ENCODE measurements at regions not wholly inside any gene's neighbourhood (a gene's known extent, or its start where the extent isn't known, plus 50 kb on each side); places are given as distances from the start of the nearest gene placed in this dataset.

DNA sequence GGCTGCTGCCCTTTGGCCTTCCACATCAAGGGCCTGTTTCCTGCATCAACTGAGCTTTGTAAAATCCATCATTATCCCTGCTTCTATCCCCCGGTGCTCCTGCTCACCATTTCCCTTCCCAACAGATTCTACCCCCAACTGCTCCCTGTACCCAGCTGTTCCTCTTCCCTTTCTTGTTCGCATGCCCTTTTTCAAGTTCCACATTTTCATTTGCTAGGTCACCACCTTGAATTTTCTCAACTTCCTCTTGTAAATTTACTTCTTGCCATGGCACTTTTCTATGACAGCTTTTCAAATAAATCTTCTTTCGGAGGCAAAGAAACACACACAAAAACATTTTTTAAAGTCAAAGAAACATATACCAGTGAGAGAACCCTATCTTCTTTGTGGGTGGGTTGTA lies 330.5 kb upstream of the ADGRL2 start:
- no peak for DNase-seq

DNA sequence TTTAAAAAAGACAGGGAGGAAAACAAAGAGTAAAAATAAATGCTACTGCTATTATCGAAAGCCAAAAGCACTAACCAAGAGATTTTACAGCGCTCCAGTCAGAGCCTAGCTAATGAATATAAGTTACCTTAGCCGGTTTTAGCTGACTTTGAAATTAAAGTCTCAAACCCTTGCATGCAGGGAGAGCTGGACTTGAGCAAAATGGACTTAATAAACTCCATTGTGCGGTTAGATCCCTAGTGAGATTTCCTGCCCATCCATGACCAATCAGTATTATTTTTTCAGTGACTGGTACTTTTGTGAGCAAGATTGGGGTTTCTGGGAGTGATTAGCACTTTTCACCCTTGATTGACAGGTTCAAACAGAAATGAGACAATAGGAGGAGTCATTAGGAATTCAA lies 333.4 kb upstream of the ADGRL2 start:
- DNase-seq: no peak

DNA sequence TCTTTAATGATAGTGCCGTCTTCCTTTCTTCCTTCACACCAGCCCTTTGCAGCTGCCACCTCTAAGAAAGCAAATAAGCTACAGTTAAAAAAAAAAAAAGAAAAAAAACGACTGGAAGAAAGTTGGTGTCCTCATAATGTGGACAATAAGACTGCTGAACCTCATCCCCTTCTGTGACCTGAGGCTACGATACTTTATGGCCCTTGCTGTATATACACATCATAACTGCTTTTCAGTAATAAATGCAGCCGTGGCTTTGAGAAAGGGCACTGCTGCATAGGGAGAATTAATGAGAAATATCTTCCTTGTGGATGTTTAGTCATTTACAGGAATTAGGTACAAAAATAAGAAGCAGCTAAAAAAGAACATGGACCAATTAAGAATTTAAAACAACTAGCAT lies 333.8 kb upstream of the ADGRL2 start:
- DNase-seq: no peak

DNA sequence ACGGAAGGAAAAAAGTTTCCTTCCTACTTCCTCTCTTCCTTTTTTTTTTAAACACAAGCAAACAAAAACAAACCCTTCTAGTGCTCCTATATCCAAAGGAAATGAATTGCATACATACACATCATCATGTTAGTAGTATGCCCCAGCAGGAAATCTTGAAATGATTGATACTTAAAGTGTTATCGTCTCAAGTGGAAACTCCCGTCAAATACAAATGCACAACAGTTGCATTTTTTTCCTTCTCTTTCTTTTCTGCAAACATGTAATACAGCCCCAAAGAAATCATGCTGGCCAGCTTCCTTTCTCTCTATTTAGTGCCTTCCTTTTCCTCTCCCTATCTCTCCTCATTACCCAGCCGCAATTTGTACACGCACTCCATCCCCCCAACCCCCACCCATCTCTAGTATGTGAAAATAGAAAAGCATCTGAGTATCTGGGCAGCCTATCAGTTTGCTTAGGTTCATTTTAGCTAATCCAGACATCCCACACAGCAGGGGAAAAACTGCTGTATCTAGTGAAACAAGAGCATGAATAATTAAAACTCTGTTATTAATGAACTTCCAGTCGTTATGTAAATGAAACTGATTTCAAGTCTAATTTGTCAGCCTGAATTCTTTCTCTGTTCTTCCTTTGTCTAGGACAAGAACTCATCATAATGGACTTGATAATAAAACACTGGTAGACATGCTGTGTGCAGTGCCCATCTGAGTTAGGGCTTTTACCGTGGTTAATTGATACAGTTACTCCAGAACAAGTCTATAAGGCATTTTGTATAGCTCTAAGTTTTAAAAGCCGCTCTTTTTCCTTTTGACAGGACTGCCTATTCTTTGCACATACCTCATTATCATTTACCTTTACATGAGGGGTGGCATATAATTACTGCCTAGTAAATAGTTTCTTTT lies 336.5 kb upstream of the ADGRL2 start:
- DNase-seq: no peak

DNA sequence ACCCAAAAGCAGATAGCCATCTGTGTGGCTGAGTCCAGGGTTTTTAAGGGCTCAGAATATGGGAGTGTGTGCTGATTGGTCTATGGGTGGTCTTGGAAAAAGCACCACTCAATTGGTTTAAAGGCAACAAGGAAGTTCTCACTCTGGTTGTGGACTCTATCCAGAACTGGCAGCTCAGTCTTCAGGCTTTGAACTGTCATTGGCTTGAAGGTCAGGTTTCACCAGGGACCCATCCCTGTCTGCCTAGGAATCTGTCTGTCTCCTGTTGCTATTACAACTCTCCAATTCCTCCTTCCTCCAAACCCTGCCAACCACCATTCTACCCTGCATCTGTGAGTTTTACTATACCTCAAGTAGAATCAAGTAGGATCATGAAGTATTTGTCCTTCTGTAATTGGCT lies 341.7 kb upstream of the ADGRL2 start:
- DNase-seq: no peak

DNA sequence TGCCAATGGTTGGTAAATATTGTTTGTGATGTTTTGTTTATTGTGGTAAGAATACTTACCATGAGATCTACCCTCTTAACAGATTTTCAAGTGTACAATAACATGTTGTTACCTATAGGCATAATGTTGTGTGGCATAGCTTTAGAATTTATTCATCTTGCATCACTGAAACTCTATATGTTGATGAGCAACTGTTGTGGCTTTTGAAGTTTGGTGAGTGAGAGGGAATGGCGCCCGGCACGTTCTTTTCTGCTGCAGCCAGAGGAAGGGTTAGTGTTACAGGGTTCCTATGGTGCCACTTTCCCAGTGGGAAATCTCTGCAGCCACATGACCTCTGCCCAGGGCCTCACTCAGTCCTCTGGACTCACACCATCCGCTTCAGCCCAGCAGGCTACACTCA lies 342.5 kb upstream of the ADGRL2 start:
- no peak for DNase-seq

DNA sequence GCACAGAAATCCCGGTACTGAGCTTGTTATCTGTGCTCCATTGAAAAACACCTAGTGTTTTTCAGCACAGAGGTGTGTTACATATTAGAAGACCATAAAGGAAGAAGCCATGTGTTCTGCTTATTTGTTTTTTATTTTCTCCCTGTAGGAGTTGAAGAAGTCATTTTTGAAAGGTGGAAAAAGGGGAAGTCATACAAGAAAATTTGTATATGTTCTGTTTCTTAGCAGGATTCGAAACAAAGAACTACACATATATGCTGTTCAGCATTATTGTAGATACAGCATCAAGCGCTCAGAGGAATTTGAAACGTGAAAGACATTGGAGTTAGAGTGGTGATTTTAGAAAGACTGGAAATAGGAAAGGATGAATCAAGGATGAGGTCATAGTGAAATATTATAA lies 345.3 kb upstream of the ADGRL2 start:
- no peak for DNase-seq

DNA sequence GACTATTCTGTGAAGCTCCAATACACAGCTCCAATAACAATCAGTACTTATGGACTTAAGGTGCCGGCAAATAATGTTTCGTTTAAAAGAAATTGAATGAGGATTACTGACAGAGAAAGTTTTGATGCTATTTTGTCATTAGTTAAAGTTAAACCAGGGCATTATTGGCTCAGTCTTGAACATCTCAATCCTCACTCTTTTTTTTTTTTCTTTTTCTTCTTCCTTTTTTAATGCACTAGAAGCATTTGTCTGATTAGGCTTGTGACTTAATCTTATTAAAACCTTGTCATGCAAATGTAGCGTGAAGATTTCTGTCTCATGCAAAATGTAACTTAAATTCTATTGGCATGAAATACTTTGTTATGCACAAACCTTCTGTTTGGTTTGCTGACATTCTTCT lies 346.8 kb upstream of the ADGRL2 start:
- DNase-seq: no peak

DNA sequence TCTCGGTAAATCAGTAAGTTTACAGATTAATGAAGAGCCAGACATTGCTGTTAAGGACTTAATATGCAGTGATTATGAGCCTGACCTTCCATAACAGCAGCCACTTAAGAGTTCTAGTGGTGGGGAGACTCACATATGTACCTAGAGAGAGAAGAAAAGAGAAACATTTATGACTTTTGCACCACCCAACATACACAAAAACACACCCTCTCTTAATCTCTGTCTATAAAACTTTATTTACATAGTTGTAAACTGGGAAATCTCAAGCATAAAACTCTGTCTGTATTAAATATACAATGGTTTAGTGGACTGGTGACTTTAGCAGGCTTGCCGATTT lies 347.4 kb upstream of the ADGRL2 start:
- no peak for DNase-seq

DNA sequence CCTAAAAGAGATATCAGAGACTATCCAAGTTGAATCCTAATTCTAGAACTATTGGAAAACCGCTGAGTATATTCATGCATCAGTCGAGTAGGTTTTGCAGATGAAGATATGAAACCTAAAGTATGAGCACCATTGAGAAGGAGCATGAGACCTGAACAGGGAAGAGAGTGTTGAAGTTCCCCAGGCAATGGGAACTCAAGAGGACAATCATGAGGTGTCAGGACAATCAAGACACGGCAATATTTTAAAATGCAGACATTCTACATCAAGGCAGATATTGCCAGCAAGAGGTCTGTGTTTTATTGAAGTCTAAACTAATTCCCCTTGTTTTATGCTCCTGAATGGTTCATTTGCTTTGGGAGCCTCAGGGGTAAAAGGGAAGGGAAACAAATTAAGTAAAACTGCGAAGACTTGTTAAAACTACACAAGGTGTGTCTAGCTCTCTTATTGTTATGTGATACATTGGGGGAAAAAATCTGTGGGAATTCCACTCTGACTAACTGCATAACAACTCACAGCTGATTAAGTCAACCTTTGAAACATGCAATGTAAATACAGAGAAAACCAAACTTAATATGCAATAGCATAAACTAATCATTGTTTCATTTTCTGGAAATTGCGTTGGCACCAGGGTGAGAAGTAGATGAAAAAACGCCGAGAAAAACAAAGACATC lies 347.9 kb upstream of the ADGRL2 start:
- DNase-seq: no peak

DNA sequence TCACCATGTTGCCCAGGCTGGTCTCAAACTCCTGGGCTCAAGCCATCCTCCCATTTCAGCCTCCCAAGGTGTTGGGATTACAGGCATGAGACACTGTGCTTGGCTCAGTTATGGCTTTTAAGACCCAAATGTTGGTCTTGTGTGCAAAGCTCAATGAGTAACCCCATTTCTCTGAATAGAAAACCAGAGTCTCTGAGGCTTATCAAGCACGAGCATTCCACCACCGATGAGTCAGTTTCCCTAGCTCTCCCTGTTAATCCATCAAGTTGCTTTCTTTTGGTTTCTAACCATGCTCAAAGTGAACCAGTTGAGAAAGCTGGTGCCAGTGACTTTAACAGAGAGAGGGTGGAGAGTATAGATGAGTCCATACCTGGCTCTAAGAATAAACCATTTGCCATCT lies 350.9 kb upstream of the ADGRL2 start:
- DNase-seq: no peak

DNA sequence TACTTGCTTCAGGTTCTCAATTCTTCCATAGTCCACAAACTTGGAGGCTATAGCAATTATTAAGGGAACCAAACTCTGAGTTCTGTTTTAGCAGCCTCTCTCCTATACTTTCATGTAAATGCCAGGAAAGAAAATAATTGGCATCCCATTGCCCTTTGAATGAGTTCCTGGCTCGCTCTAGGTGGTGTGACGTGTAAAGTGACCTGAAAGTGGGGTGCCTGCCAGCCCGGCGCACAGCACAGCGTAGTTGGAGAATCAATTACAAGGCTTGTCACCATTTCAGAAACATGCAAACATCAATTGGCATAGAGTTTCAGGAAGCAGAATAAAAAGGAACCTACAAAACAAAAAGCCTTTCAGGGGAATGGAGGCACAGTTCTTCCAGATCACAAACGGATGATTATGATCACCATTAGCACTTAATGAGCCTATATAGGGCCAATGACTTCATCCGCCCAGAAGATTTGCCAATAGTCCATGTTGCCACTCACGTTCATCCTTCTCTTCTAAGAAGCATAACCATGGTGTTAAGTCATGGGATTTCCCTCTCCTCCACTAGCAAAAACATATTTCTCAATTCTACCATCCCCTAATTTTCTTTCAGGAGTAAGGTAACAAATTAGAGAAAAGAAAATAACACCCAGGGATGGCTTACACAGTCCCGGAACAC lies 354.6 kb upstream of the ADGRL2 start:
- DNase-seq: peak; percentile 92

DNA sequence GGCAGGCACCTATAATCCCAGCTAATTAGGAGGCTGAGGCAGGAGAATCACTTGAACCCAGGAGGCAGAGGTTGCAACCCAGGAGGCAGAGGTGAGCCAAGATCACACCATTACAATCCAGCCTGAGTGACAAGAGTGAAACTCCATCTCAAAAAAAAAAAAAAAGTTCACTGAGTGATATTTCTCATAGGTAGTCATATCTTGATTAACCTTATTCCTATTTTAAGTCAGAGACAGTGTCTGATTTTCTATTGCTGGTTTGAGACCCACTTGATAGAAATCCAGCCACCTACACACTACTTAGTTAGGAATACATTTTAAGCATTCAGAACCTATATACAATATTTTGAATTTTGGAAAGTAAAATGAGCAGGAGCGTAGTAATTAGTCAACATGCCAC lies 357.4 kb upstream of the ADGRL2 start:
- no peak for DNase-seq

DNA sequence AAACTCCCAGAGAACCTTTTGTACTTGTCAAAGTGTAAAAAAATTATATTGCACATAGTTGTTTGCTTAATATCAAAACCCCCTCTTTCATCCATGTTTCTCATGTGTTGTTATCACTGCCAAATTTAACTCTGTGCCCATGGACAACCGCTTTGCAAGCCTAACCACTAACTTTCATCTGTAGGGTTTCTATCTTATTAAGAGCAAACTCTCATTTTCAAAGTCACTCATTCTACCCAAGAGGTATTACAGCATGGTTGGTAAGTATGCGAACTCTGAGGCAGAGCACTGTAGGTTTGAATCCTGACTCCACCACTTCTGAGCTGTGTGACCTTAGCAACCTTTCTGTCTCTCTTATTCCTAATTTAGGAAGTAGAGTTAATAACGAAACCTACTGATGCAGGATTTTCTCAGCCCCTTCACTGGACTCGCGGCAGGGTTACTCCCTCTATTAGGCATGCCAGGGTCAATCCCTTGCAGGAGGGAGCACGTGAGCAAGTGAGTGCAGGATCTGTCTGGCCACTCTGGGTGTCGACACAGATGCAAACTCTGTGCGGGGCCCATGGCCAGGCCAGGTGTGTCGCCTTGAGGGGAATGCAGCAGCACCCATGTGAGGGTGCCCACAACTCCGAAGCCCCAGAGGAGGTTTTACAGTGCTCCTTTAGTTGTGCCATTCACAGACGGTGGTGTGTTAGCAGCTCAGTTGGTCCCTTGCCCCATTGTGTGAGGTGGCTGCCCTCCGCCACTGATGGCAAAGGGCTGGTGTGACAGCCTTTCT lies 361.5 kb upstream of the ADGRL2 start:
- no peak for DNase-seq

DNA sequence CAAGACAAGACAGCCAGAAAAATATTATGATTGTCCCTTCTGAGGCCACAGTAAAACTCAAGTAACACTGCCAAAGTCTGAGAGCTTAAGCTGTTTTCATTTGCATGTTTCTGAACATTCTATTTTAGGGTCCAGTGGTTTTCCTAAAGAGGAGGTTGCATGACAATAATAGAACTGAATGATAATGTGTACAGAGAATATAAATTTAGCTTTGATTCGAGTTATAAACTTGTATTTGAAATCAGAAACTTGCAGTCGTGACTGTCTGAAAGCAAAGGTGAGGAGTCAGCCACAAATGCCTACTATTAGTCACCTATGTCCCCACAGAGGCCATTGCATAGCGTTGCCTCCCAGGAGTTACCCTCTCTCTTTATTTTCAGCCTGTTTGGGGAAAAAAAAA lies 363.1 kb upstream of the ADGRL2 start:
- DNase-seq: no peak

DNA sequence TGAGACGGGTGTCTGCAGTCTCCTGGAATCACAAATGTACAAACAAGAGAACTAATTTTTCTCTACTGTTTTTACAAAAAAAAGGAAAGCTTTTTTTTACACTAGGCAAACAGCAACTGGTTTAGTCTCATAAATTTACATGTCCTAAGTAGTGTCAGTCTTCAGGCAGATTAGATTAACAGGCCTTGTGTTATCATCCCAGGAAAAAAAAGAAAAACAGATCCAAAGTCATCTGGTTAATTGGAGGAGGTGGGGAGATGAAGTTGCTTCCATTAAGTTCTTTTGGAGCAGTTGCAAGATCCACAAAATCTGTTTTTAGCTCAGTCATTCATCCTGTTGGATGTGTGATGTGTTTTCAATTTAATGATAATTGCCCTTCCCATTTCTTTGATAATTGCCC lies 363.5 kb upstream of the ADGRL2 start:
- peak; percentile 76 for DNase-seq

DNA sequence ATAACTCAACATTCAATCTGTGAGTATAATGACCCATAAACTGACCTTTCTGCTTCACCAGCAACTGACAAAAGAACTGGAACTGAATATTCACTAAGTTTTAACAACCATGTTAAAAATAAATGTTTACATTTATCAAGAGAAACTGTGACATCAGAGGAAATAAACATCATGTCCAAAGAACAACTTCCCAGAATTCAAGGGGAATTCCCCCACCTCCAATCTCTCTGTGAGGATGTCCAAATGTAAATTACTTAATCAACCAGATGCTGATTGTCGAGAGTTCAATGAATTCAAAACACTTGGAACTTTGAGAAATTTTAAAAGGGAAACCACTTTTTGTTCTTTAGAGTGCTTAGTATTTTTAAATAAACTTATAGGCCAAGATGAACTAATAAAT lies 365.6 kb upstream of the ADGRL2 start:
- DNase-seq: no peak

DNA sequence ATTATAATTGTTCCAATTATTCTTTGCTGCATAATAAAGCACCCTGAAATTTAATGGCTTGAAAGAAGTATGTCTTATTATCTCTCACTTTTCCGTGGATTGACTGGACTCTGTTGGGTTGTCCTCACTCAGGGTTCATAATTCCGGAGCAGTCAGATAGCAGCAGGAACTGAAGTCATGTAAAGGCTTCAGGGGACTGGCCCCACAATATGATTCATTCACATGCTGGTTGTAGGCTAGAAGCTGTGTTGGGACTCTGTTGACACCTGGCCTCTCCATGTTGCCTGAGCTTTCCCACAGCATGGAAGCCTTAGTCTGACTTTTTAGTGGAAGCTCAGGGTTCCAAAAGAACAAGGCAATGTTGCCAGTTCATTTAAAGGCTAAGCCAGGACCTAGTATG lies 367.1 kb upstream of the ADGRL2 start:
- no peak for DNase-seq

DNA sequence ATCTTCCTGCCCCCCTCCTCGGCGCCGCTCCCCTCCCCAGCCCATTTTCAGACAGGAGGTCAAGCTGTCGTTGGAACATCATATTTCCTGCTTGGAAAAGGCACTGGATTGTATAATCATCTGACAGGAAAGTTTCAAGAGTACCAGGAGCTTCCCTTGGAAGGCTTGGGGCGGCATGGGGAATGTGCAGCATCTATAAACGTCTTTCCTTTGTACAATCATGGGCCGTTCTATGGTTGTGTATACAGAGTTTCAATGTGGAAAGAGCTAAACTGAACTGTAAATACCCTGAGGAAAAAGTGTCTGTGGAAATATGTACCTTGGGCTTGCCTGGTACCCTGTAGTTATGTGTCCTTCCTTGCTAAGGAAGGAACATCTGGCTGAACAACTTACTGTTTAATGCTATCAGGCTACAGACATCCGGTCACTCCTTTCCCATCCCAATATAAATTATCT lies 368.1 kb upstream of the ADGRL2 start:
- no peak for DNase-seq

DNA sequence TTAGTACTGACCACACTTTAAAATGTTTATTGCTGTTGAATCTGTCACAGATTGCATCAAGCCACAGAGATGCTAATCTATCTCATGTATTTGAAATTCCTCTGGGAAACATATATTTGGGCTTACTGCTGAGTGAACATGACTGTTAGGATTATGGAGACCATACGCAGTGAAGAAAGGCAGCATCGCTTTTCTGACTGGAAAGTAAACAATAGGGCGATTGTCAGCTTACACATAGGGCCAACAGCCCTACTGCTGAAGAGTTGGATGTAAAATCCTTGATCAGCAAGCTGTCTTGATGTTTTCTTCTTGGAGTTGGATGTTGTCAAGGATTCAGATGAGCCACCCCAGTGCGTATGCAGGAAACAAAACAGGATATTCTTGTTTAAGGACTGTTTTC lies 368.7 kb upstream of the ADGRL2 start:
- DNase-seq: no peak

DNA sequence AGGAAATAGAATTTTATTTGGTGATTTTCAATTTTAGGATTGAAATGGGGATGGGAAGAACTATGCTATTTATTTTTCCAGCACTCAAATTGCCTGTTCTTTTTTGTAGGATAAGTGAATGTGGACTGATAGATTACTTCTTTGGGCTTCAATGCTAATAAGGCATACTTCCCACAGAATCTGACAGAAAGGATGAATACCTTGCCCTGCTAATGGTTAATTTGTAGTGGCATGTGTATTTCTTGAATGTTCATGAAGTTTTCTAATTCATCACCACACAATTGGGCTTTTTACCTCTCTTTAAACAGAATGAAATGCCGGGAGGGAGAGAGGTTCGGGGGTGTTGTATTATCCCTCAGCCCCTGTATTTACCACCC lies 369.1 kb upstream of the ADGRL2 start:
- no peak for DNase-seq

DNA sequence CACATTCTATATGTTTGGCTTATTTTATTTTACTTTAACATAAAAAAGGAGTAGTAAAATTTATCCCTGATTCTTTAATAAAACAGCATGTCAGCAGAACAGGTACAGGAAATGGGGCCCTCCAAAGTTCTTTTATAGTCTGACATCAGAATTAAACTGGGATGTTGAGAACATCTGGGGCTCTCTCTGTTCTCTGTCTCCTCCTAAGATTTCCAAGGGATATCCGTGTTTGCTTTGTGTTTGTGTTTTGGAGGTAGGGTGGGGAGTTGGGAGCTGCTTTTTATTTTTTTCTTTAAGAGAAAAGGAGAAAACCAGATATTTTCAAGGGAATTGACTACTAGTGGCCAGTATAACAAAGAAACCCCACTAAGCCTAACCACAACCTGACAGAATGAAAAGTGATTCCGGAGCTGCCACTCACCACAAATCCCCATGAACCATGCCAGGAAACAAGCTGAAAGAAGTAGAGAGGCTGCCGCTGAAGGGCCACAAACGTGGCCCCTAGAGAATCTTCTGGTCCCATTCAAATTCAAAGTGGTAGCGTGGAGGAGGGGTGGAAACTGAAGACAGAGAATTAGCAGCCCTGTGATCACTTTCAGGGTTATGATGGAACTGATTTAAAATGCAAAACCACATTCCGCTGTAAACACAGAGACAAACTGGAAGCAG lies 369.6 kb upstream of the ADGRL2 start:
- no peak for DNase-seq

Data from NCI-H1105 treated with DMSO at 0.1 percent for 48 hours (cell line).